GM23248 (cell line): ENCODE measurements at regions not wholly inside any gene's neighbourhood (a gene's known extent, or its start where the extent isn't known, plus 50 kb on each side); places are given as distances from the start of the nearest gene placed in this dataset.
"Not testable (repeated sequence)": the region's sequence is repeated elsewhere in the genome, so short reads cannot be mapped to it uniquely, and the experiment has no call there.

Source experiments
- DNase-seq: peaks from one replicate; pipeline ENCODE4 v3.0.0-alpha.2; 2015
- H2AFZ ChIP-seq: fragments of 200-600 bp; sonication (generic); 2 replicates; pipeline ENCODE4 v1.6.1; 2016; ENCODE audit warnings: antibody characterized with exemption
- H3F3A ChIP-seq: fragments of 200-600 bp; sonication (generic); 2 replicates; pipeline ENCODE4 v1.6.1; 2016; ENCODE audit warnings: mild to moderate bottlenecking, antibody characterized with exemption, mixed run types; ENCODE audit not compliant: insufficient read depth
- H3K27ac ChIP-seq: fragments of 200-600 bp; sonication (generic); 2 replicates; pipeline ENCODE4 v1.5.1; 2016; ENCODE audit warnings: mild to moderate bottlenecking
- H3K27me3 ChIP-seq: fragments of 200-600 bp; sonication (generic); replicated peaks from 2 replicates; pipeline ENCODE4 v1.6.1; 2016; ENCODE audit warnings: mild to moderate bottlenecking; ENCODE audit not compliant: insufficient read depth
- H3K36me3 ChIP-seq: fragments of 200-600 bp; sonication (generic); 2 replicates; pipeline ENCODE4 v1.6.1; 2016; ENCODE audit warnings: low read depth, mild to moderate bottlenecking
- H3K4me1 ChIP-seq: fragments of 200-600 bp; sonication (generic); 2 replicates; pipeline ENCODE4 v1.6.1; 2016; ENCODE audit warnings: mild to moderate bottlenecking; ENCODE audit not compliant: insufficient read depth
- H3K4me2 ChIP-seq: fragments of 200-600 bp; sonication (generic); one replicate; pipeline ENCODE4 v1.6.1; 2016; ENCODE audit warnings: mild to moderate bottlenecking; ENCODE audit not compliant: unreplicated experiment
- H3K4me3 ChIP-seq: fragments of 200-600 bp; sonication (generic); 2 replicates; pipeline ENCODE4 v1.5.1; 2016; ENCODE audit warnings: mild to moderate bottlenecking
- H3K79me2 ChIP-seq: fragments of 200-600 bp; sonication (generic); 2 replicates; pipeline ENCODE4 v1.6.1; 2016; ENCODE audit warnings: mild to moderate bottlenecking; ENCODE audit not compliant: insufficient read depth
- H3K9ac ChIP-seq: fragments of 200-600 bp; sonication (generic); 2 replicates; pipeline ENCODE4 v1.6.1; 2016; ENCODE audit warnings: mild to moderate bottlenecking
- H3K9me2 ChIP-seq: fragments of 200-600 bp; sonication (generic); 2 replicates; pipeline ENCODE4 v1.6.1; 2016; ENCODE audit warnings: mixed run types, mild to moderate bottlenecking, moderate library complexity; ENCODE audit not compliant: insufficient read depth
- H3K9me3 ChIP-seq: fragments of 200-600 bp; sonication (generic); one replicate; pipeline ENCODE4 v1.6.1; 2017; ENCODE audit warnings: low read depth
- H4K20me1 ChIP-seq: fragments of 200-600 bp; sonication (generic); 2 replicates; pipeline ENCODE4 v1.6.0; 2016; ENCODE audit not compliant: insufficient read depth
- EZH2 ChIP-seq: fragments of 200-600 bp; sonication (generic); IDR thresholded peaks from 2 replicates; pipeline ENCODE4 v1.6.1; 2018; ENCODE audit warnings: antibody characterized with exemption, mild to moderate bottlenecking; ENCODE audit not compliant: insufficient read depth, poor library complexity, severe bottlenecking
- EZH2phosphoT487 ChIP-seq: fragments of 200-600 bp; sonication (generic); IDR thresholded peaks from 2 replicates; pipeline ENCODE4 v1.6.1; 2018; ENCODE audit warnings: antibody characterized with exemption, moderate library complexity, mild to moderate bottlenecking, low read depth; ENCODE audit not compliant: insufficient read depth
- WGBS, 2 experiments: methylation state at CpG; one replicate each; pipeline ENCODE4 v1.1.6; 2015 to 2017; ENCODE audit warnings: low lambda C conversion rate in 2 of 2, low coverage in 1 of 2; ENCODE audit errors: missing lambda C conversion rate in 2 of 2; 5-methylcytosine and 5-hydroxymethylcytosine counted together
- in situ Hi-C: fragments of 300-500 bp; cut with MboI; formaldehyde crosslinking; loops from 2 replicates; pipeline ENCODE4 v1.15.0; 2020

- Histone ChIP-seq H3F3A (peaks cover 21% of the 10 kb centered on the region), H3K9me2 (no peaks in the 10 kb centered on the region), H3K27ac (peak overlapping the region; percentile 45), H3K79me2 (no peaks in the 10 kb centered on the region), H3K4me1 (peaks cover 26% of the 10 kb centered on the region), H3K9me3 (no peaks in the 10 kb centered on the region), H4K20me1 (no peaks in the 10 kb centered on the region), H3K4me2 (peak overlapping the region; percentile 24), H3K27me3 (no peaks in the 10 kb centered on the region), H3K9ac (no peak overlapping the region), H3K4me3 (no peak overlapping the region), H3K36me3 (no peaks in the 10 kb centered on the region), H2AFZ (no peak overlapping the region)
- in situ Hi-C loops = no loop called here
- TF ChIP-seq EZH2phosphoT487 = no peak
- TF ChIP-seq EZH2 = no peak
- peak; percentile 52 for DNase-seq
- WGBS, 2 experiments = 22 to 23% methylated on average over 2 of the region's 2 CpGs
Measured at GRCh38 chr4:14169460-14169859, 541.9 kb upstream of the BOD1L1 start.

GRCh38 chr4:14169940-14170339 is 542.4 kb upstream of the BOD1L1 start:
- in situ Hi-C loops = not testable (repeated sequence)
- WGBS, 2 experiments = 82 to 84% methylated on average over 6 of the region's 6 CpGs
- peaks cover 26% of the 10 kb centered on the region for H3K4me1 ChIP-seq

GRCh38 chr4:14176613-14177012 is 549.1 kb upstream of the BOD1L1 start:
- Histone ChIP-seq H3K4me1 (peaks cover 11% of the 10 kb centered on the region), H3K4me2 (no peak overlapping the region), H3K27ac (no peak overlapping the region), H4K20me1 (no peaks in the 10 kb centered on the region), H3K9me2 (no peaks in the 10 kb centered on the region), H3K79me2 (no peaks in the 10 kb centered on the region), H3K27me3 (no peaks in the 10 kb centered on the region), H3K9me3 (no peaks in the 10 kb centered on the region), H3K36me3 (no peaks in the 10 kb centered on the region), H3F3A (no peaks in the 10 kb centered on the region), H3K9ac (no peak overlapping the region), H3K4me3 (no peak overlapping the region), H2AFZ (no peak overlapping the region)
- DNase-seq = no peak
- TF ChIP-seq EZH2 = no peak
- TF ChIP-seq EZH2phosphoT487 = no peak
- in situ Hi-C loops = no loop called here
- WGBS, 2 experiments = 75 to 81% methylated on average over 2 to 3 of the region's 3 CpGs

More at GRCh38 chr4:14169940-14170339, 542.4 kb upstream of the BOD1L1 start:
- H3K27me3 ChIP-seq, H3K4me3 ChIP-seq, H3K9me2 ChIP-seq, H3K9me3 ChIP-seq, H2AFZ ChIP-seq, H3K79me2 ChIP-seq, H3K9ac ChIP-seq, H3K36me3 ChIP-seq, H3K27ac ChIP-seq, DNase-seq, H4K20me1 ChIP-seq: not testable (repeated sequence)
- Histone ChIP-seq H3F3A (peaks cover 21% of the 10 kb centered on the region), H3K4me2 (peak overlapping the region; percentile 24)

- Histone ChIP-seq H4K20me1 (no peaks in the 10 kb centered on the region), H3K36me3 (no peaks in the 10 kb centered on the region), H3K9me3 (no peaks in the 10 kb centered on the region), H2AFZ (no peak overlapping the region), H3K27me3 (no peaks in the 10 kb centered on the region), H3K4me2 (no peak overlapping the region), H3K79me2 (no peaks in the 10 kb centered on the region), H3K4me1 (peaks cover 11% of the 10 kb centered on the region), H3K9ac (no peak overlapping the region), H3F3A (no peaks in the 10 kb centered on the region), H3K4me3 (no peak overlapping the region), H3K9me2 (no peaks in the 10 kb centered on the region), H3K27ac (no peak overlapping the region)
- in situ Hi-C loops = no loop called here
- TF ChIP-seq EZH2phosphoT487 (no peak), EZH2 (no peak)
- DNase-seq = no peak
- 91 to 98% methylated on average over 3 of the region's 3 CpGs for WGBS, 2 experiments
Measured at GRCh38 chr4:14177987-14178386, 550.5 kb upstream of the BOD1L1 start.

- no peak for TF ChIP-seq EZH2
- no peak for TF ChIP-seq EZH2phosphoT487
- Histone ChIP-seq H3K9me3 (no peaks in the 10 kb centered on the region), H2AFZ (peak overlapping the region; percentile 16; the same call in 1 of the 2 replicates), H3K27me3 (no peaks in the 10 kb centered on the region), H3K36me3 (no peaks in the 10 kb centered on the region), H3K4me3 (no peak overlapping the region), H3K9ac (no peak overlapping the region), H3K9me2 (no peaks in the 10 kb centered on the region), H3F3A (no peaks in the 10 kb centered on the region), H3K79me2 (no peaks in the 10 kb centered on the region), H3K4me1 (peaks cover 11% of the 10 kb centered on the region), H3K4me2 (no peak overlapping the region), H3K27ac (no peak overlapping the region), H4K20me1 (no peaks in the 10 kb centered on the region)
- 13% methylated on average over 1 of the region's 1 CpG for WGBS, 2 experiments
- in situ Hi-C loops = no loop called here
- DNase-seq = peak; percentile 56
Measured at GRCh38 chr4:14178421-14178820, 550.9 kb upstream of the BOD1L1 start.
